Neuron (in vitro differentiated cells): ENCODE measurements at regions not wholly inside any gene's neighbourhood (a gene's known extent, or its start where the extent isn't known, plus 50 kb on each side); places are given as distances from the start of the nearest gene placed in this dataset.

Experiments
- H2AFZ ChIP-seq: one replicate; pipeline ENCODE4 v1.6.1; 2013; ENCODE audit warnings: low read depth, mild to moderate bottlenecking, inconsistent platforms, low read length, moderate library complexity
- H3K27me3 ChIP-seq: one replicate; pipeline ENCODE4 v1.6.1; 2013; ENCODE audit warnings: low read length; ENCODE audit not compliant: insufficient read depth
- H3K36me3 ChIP-seq: one replicate; pipeline ENCODE4 v1.6.1; 2013; ENCODE audit warnings: low read length; ENCODE audit not compliant: insufficient read depth
- H3K4me1 ChIP-seq: one replicate; pipeline ENCODE4 v1.6.1; 2013; ENCODE audit warnings: low read length; ENCODE audit not compliant: insufficient read depth
- H3K4me3 ChIP-seq: 2 replicates; pipeline ENCODE4 v1.5.1; 2013; ENCODE audit warnings: mild to moderate bottlenecking, low read length, moderate library complexity
- H3K9me3 ChIP-seq: one replicate; pipeline ENCODE4 v1.6.1; 2013; ENCODE audit warnings: low read length

DNA sequence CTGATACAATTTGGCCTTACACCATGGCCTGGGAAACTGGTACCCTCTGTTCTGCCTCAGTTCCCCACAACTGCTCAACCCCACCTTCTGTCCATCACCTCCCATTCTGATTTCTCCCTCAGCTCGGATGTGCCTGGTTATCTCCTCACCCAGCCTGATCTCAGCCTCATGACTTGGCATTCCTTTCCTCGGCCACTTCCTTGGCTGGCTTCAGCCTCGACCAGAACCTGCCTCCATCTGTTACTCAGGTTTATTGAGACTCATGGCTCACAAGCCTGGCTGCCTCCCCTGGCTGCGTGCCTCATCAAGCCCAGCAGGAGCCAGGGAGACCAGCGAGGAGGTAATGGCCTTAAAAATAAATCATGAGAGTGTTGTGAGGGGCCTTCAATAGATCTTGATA, 356.2 kb upstream of the SPRED2 start:
- H2AFZ ChIP-seq = no peak overlapping the region
- H3K4me1 ChIP-seq = no peaks in the 10 kb centered on the region
- no peak overlapping the region for H3K4me3 ChIP-seq
- no peaks in the 10 kb centered on the region for H3K36me3 ChIP-seq
- H3K9me3 ChIP-seq = no peaks in the 10 kb centered on the region
- H3K27me3 ChIP-seq = no peaks in the 10 kb centered on the region

DNA sequence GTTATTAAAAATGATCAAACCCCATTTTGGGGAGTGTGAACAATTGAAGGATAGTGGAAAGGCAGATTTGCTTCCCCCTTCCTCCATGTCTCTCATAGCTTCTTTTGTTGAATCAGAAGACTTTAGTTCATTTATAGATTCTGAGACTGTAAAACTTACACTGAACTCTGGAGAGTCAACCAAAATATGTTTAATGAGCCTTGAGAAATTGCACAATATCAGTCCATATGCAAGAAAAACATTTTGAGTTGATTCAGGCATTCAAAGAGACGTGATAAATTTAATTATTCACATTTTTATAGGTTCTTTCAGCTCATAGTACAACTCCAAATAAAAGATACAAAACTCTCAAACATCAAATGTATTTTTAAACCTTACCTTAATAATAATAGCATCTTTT, 354.4 kb upstream of the SPRED2 start:
- Histone ChIP-seq H3K27me3 (no peaks in the 10 kb centered on the region), H2AFZ (no peak overlapping the region), H3K4me1 (no peaks in the 10 kb centered on the region), H3K4me3 (no peak overlapping the region), H3K36me3 (no peaks in the 10 kb centered on the region), H3K9me3 (no peaks in the 10 kb centered on the region)

DNA sequence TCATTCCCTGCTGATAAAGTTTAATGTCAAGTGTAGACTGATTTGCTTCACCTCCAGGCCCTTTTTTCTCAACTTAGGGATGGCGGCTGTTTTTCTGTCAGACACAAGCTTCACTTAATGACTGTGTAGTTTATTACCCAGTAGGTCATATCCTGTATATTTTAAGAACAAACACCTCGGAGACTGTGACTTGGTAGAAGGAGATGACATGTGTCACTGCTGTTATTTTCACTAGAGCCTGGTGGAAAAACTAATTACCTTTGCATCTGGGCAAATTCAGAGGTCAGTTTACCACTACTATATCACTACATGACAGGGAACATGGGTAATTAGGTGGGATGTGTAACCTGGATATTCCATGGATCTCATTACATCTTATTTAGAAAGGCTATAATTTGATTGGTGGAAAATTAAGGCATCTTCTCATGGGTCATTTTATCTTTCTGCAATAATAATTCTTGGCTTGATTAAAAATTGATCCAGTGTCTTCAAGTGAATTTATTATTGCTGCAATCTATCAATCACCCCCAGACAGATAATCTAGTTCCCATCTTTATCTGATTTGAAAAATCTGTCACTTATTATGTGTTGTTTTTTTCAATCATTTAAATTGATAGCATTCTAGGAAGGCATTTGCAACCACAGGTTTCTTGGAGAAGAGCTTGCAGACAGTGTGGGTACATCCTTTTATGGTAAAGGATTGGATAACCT, 353.8 kb upstream of the SPRED2 start:
- no peaks in the 10 kb centered on the region for H3K4me1 ChIP-seq
- no peak overlapping the region for H2AFZ ChIP-seq
- H3K4me3 ChIP-seq = no peak overlapping the region
- no peaks in the 10 kb centered on the region for H3K9me3 ChIP-seq
- H3K27me3 ChIP-seq = no peaks in the 10 kb centered on the region
- H3K36me3 ChIP-seq = no peaks in the 10 kb centered on the region

DNA sequence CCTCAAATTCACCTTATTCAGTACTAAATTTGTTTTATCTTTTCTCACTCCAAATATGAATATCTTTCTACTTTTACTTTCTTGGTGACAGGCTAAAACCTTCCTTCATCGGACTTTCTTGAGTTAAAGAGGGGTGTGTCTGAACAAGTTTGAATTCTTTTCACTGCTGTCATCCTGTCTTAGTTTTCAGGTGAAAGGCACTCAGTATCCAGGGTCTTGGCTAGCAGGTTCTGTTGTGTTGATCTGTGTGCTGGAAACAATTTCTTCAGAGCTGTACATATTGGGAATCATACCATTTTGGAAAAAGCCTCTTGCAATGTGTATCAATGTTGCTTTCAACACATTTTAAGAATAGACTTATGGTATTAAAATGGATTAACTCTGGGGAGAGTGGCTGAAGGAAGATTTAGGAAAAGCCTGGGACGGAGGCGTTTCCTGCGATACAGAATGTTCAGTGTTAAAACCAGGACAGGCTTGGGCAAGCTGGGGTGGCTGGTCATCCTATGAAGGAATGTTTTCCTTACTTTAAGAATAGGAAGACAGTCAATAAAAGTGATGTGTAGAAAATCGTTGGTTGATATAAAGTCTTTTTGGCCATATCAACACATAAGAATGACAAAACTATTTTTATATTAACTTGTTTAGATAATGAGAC, 350.7 kb upstream of the SPRED2 start:
- Histone ChIP-seq H3K4me3 (no peak overlapping the region), H2AFZ (no peak overlapping the region), H3K4me1 (no peaks in the 10 kb centered on the region), H3K9me3 (no peaks in the 10 kb centered on the region), H3K27me3 (no peaks in the 10 kb centered on the region), H3K36me3 (no peaks in the 10 kb centered on the region)

DNA sequence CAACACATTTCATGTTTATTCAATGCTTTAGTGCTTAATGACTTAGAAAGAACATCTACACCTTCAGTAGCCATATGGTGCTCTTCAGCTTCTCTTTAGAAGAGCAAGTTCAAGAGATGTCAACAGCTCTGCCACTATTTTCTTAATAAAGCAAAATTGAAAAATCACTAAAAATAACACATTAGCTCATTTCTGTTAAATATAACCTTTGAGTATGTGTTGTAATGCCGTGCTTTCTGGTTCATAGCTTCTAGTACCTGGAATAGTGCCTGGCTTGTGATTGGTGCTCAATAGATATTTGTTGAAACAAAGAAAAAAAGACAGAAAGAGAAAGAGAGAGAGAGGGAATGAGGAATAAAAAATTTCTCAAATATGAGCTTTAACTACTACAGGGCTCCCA, 349.8 kb upstream of the SPRED2 start:
- Histone ChIP-seq H3K36me3 (no peaks in the 10 kb centered on the region), H2AFZ (no peak overlapping the region), H3K4me1 (no peaks in the 10 kb centered on the region), H3K4me3 (no peak overlapping the region), H3K9me3 (no peaks in the 10 kb centered on the region), H3K27me3 (no peaks in the 10 kb centered on the region)

DNA sequence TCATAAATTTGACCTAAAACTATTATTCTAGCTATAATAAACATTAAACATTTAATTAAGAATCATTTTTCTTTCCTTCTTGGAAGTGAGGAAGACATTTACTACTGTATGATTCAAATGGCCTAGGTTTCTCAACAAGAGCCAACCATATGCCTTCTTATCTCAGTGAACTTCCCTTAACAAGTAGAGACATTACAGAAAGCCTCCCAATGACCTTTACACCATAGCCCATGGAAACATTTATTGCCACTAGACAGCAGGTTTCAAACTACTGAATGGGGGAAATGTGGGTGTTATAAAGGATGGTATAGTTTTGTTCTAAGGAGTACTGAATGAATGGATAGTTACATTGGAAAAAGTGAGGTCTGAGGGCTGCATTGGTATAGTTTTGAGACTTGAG, 349.4 kb upstream of the SPRED2 start:
- Histone ChIP-seq H3K4me3 (no peak overlapping the region), H3K4me1 (no peaks in the 10 kb centered on the region), H3K9me3 (no peaks in the 10 kb centered on the region), H3K27me3 (no peaks in the 10 kb centered on the region), H3K36me3 (no peaks in the 10 kb centered on the region), H2AFZ (no peak overlapping the region)

DNA sequence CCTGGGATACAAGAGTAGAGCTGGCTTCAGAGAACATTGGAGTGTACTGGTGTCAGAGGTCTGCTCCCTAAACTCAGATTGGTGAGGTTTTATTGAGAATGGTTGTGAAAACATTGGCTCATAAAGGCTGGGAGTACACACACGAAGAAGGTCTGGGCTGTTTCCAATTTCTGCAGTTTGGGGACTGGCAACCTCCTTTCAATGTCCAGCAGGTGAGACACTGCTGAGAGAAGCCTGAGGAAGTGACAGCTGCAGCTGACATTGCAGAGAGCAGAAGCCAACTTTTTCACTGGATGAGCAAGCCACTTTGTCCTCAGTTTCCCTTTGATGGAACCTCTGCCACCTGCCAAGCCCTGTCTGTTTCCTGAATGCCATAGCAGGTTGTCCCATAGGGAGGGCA, 346.6 kb upstream of the SPRED2 start:
- H3K36me3 ChIP-seq = no peaks in the 10 kb centered on the region
- H2AFZ ChIP-seq = no peak overlapping the region
- no peaks in the 10 kb centered on the region for H3K4me1 ChIP-seq
- H3K27me3 ChIP-seq = no peaks in the 10 kb centered on the region
- H3K9me3 ChIP-seq = no peaks in the 10 kb centered on the region
- no peak overlapping the region for H3K4me3 ChIP-seq

DNA sequence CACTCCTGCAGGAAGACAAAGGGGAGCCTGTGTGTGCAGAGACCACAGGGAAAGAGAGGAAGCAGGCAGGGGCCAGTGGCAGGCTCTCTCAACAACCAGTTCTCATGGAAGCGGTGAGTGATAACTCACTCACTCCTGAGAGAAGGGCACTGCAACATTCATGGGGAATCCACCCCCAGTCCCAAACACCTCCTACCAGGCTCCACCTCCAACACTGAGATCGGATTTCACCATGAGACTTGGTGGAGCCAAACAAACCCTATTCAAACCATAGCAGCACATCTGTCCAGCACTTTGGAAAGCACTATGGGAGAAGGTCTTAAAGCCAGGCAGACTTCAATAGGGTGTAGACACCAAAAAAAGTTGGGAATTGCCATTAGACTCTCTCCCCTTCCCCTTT, 345.7 kb upstream of the SPRED2 start:
- Histone ChIP-seq H3K9me3 (no peaks in the 10 kb centered on the region), H3K27me3 (no peaks in the 10 kb centered on the region), H2AFZ (no peak overlapping the region), H3K36me3 (no peaks in the 10 kb centered on the region), H3K4me1 (no peaks in the 10 kb centered on the region), H3K4me3 (no peak overlapping the region)

DNA sequence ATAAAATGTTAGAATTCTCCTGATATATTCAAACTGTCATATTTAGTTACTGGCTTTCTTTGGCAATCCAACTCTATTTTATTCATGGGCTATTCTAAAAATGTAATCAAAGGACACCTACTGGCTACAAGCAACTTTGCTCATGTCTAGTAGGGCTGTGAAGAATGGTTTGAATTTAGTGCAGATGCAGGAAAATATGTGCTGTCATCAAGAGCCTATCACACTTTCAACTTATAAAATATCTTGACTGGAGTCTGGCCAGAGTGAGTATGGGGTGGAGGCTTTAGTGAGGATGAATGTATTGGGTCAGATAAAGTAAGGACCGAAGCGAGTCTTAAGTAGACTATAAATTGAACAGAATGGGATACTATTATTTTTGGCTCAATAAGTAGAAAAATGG, 343.4 kb upstream of the SPRED2 start:
- Histone ChIP-seq H3K4me3 (no peak overlapping the region), H3K36me3 (no peaks in the 10 kb centered on the region), H3K9me3 (no peaks in the 10 kb centered on the region), H3K4me1 (no peaks in the 10 kb centered on the region), H3K27me3 (no peaks in the 10 kb centered on the region), H2AFZ (no peak overlapping the region)

DNA sequence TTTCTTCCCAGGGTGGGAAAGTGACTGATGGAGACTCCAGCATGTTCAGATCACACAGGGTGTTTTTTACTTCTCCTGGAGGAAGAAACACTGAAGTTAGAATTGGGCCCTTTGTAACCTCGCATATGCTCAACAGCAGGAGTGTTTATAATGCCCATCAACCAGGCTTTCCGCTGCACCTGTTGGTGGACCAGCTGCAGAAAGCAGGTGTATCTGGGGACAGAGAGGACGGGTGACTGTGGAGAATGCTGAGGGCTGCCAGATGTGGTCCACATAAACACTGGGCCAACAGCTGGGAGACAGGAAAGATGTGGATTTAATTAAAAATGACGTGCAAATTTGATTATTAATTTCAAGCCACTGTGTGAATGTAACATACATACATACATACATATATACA, 335.5 kb upstream of the SPRED2 start:
- Histone ChIP-seq H3K9me3 (no peaks in the 10 kb centered on the region), H3K27me3 (no peaks in the 10 kb centered on the region), H3K4me1 (no peaks in the 10 kb centered on the region), H3K4me3 (no peak overlapping the region), H2AFZ (no peak overlapping the region), H3K36me3 (no peaks in the 10 kb centered on the region)

DNA sequence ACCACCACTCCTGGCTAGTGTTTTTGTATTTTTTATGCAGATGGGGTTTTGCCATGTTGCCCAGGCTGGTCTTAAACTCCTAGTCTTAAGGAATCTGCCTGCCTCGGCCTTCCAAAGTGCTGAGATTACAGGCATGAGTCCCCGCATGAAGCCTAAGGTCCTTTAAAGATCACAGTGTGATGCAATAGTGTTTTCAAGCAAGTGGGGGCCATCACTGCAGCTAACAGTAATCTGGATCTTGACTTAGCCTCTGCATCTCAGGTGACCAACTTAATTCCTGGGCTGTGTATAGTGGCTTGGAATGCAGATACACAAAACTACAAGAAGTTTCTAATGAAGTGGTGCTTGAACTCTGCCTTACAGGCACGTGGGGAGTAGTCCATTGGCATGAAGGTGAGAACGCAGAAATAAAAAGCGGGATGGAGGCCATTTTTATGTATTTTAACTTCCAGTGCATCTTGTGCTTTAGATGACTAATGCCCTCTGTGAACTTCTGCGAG, 334.4 kb upstream of the SPRED2 start:
- Histone ChIP-seq H3K27me3 (no peaks in the 10 kb centered on the region), H3K36me3 (no peaks in the 10 kb centered on the region), H2AFZ (no peak overlapping the region)

DNA sequence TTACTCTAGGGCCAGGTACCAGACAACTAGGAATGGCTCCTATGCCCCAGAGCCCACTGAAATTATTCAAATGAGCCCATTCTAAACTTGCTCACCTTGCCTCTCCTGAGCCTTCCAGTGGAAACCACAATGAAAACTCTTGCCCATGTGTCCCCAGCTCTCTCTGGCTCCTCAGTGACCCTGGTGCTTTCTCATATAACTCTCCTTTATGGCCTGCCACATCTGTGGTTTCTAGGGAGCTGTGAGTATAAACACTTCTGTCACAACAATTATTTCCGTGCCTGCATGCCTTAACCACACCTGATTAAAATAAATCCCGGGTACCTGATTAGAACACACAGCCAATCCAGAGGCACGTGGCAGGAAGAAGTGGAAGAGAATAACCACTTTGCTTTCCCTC, 333.0 kb upstream of the SPRED2 start:
- no peaks in the 10 kb centered on the region for H3K9me3 ChIP-seq
- no peaks in the 10 kb centered on the region for H3K27me3 ChIP-seq
- no peak overlapping the region for H3K4me3 ChIP-seq
- H3K4me1 ChIP-seq = no peaks in the 10 kb centered on the region
- no peak overlapping the region for H2AFZ ChIP-seq
- H3K36me3 ChIP-seq = no peaks in the 10 kb centered on the region

More for the DNA sequence above, 334.4 kb upstream of the SPRED2 start:
- Histone ChIP-seq H3K4me1 (no peaks in the 10 kb centered on the region), H3K9me3 (no peaks in the 10 kb centered on the region), H3K4me3 (no peak overlapping the region)

DNA sequence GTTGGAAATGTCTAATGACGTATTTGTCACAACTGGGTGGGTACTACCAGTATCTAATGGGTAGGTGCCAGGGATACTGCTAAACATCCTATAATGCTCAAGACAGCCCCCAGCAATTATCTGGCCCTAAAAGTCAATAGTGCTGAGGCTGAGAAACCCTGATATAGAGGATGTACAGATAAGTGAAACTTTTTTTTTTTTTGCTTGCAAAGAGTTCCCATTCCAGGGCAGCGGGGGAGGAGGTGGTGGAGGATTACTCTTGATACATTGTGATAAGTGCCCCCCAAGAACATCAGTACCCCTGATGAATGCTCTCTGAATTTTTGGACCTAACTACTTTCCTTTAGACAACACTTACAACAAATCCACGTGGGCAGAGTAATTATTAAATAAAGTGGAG, 329.7 kb upstream of the SPRED2 start:
- H3K9me3 ChIP-seq = no peaks in the 10 kb centered on the region
- H3K27me3 ChIP-seq = no peaks in the 10 kb centered on the region
- H3K4me3 ChIP-seq = no peak overlapping the region
- H3K36me3 ChIP-seq = no peaks in the 10 kb centered on the region
- H2AFZ ChIP-seq = no peak overlapping the region
- no peaks in the 10 kb centered on the region for H3K4me1 ChIP-seq

DNA sequence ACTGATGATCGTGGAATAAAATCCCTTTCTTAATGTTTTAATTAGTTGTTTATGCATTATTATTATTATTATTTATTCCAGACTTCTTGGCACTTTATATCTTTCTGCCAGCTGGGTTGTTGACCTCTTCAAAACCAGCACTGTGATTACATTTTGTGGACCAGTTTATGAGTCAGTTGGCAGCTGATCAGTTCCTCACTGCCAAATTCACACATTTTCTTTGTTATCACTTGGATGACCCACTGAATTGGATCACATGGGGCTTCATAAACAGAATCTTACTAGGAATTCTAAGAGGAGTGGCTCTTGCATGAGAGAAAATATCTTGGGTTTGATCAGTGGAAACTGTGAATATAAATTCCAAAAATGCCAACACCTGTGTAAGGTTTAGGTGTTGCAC, 321.8 kb upstream of the SPRED2 start:
- Histone ChIP-seq H3K36me3 (no peaks in the 10 kb centered on the region), H2AFZ (no peak overlapping the region), H3K4me3 (no peak overlapping the region), H3K9me3 (no peaks in the 10 kb centered on the region), H3K4me1 (no peaks in the 10 kb centered on the region), H3K27me3 (no peaks in the 10 kb centered on the region)
